Left ventricle myocardium superior (tissue), 1 donor: ENCODE measurements at regions not wholly inside any gene's neighbourhood (a gene's known extent, or its start where the extent isn't known, plus 50 kb on each side); places are given as distances from the start of the nearest gene placed in this dataset.
"Not testable (repeated sequence)": the region's sequence is repeated elsewhere in the genome, so short reads cannot be mapped to it uniquely, and the experiment has no call there.

ENCODE experiments used
- ATAC-seq: fragments of 200-7000 bp; cut with Tn5 transposase; one replicate; pipeline ENCODE4 v1.9.1; 2020; ENCODE audit warnings: mild to moderate bottlenecking, moderate library complexity
- DNase-seq: peaks from one replicate; pipeline ENCODE4 v3.0.0-alpha.2; 2020
- intact Hi-C: fragments of 100-400 bp; cut with micrococcal nuclease; formaldehyde crosslinking; loops from one replicate; pipeline ENCODE4 v1.11.0; 2022
- donor health status: DM: no; HTN: yes; CAD: no; lungs with severe emphysema.

DNA sequence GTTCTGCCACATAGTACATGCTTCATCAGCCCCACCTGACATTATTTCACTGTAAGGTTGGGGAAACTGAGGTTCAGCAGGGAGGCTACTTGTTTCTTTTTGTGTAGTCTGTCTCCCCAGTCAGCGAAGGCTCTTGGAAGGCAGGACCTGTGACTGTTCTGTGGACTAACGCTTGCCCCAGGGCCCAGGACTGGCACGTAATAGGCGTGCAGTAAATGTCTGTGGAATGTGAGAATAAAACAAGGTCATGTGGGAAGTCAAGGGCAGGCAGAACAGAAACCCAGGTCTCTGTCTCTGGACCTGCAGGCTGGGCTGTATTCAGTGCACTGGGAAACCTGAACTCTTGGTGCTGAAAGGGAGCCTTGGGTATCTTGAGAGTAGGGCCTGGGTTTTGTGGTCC lies 168.7 kb downstream of the RPS24 start:
- intact Hi-C loops: no loop called here
- DNase-seq: no peak
- ATAC-seq: no peak

DNA sequence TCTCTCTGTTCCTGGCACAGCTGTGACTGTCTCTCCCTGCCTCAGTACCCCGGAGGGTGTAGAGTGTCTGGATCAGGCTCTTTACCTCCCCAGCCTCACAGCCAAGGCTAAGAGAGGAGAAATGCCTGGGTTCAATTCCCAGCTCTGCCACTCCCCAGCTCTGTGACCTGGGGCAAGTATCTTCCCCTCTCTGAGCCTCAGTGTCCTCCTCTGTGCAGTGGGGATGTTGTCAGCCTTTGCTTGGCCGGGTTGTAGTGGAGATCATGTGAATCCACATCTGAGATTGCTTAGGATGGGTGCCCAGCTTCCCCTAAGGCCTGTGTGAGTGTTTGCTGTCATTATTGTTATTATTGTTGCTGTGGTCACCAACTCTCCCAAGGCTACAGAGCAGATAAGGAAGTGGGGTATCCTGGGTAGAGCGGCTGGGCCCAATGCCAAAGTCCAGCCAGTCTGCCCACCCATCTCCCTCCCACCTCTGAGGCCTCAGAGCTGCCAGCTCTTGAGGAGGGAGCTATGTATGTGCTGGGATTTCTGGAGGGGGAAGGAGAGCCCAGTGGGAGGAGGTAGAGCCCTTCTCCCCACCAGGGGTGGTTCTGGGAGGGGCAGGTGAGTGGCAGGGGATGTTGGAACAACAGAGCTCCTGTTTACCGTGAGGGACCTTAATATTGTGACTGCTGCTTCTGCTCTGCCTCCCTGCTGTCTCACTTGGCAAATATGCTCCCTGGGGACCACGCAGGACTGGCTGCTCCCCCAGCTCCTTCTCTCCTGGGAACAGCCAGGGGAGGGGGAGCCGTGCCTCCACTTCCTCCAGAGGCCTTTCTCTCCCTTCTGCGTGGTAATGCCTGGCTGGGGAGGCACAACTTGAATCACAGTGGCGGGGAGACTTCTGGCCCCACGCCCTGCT lies 170.5 kb downstream of the RPS24 start:
- DNase-seq (peak; percentile 83), ATAC-seq (peak; percentile 92)
- intact Hi-C loops: no loop called here

DNA sequence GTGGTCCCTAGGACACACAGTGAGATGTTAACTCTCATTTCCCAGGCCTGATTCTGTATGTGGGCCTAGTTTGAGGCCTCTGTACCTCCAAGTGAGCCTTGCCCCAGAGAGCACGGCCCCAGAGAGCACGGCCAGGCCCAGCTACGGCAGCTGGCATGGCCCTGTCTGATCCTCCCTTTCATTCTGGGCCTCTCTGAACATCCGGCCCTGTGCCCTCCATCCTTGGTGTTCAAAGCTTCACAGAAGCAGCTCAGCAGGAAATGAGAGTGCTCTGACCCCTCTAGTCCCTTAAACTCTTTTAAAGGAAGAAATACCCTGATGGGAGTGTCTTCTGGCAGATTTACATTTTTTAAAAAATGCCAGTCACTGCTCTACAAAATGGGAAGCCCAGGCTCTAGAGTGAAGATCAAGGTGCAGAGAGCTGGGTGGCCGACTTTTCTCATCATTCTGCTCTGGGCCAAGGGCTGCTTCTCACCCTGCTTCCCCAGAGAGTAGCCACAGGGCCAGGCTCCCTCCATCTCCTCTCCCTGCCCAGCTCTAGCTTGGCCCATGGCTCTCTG lies 171.9 kb downstream of the RPS24 start:
- intact Hi-C loops: no loop called here
- ATAC-seq: no peak
- no peak for DNase-seq

DNA sequence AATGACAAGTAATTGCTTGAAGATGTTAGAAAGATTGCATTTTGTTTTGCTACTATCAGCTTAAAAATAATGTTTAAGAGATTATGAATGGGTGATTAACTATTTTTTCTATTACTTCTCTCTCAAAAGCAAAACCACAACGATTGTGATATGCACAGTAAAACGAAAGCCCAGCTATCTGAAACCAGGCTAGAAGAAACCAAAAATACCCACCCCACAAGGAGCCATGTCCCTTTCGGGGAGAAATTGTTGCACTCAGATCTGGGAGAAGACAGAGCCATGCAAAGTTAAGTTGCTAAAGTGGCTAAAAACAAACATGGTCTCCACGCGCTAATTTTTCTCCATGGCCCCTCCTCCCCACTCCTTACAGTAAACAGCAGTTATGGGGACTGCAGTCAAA lies 173.6 kb downstream of the RPS24 start:
- intact Hi-C loops: no loop called here
- no peak for DNase-seq

DNA sequence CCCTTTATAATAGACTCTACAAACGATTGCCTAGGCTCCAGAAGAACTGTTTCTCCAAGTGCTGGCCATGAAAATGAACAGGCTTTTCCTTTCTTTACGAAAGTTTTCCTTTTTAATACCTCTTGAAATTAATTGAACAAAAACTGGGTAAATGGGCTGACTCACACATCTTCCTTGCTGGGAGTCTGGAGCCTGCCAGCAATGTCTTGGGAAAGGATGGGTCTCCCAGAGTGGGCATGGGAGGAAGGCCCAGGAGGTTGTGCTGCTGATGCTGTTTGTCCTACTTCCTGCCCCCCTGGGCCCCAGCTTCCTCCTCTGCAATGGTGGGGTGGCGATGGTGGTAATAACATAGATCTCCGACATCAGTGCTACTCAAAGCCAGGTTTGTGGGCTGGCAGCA lies 174.1 kb downstream of the RPS24 start:
- DNase-seq (no peak), ATAC-seq (no peak)
- intact Hi-C loops: no loop called here

More for the DNA sequence above, 173.6 kb downstream of the RPS24 start:
- ATAC-seq: no peak

DNA sequence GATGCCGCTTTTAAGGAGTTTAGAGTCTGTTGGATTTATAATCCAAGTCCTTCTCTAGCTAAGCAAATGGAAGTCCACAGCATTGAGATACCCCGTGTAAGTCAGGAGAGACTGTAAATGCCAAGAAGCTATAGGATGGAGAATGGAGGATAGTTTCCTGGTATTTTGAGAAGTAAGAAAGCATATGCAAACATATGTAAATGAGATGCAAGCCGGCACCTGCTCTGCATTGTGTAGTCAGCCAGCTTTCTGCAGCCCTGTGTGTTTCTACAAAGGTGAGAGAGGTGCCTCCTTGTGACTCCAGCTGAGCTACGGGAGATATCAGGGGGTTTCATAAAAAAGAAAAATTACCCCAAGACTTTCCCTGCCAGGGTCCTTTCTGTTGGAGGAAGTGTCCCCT lies 176.3 kb downstream of the RPS24 start:
- ATAC-seq (no peak), DNase-seq (no peak)
- intact Hi-C loops: no loop called here

DNA sequence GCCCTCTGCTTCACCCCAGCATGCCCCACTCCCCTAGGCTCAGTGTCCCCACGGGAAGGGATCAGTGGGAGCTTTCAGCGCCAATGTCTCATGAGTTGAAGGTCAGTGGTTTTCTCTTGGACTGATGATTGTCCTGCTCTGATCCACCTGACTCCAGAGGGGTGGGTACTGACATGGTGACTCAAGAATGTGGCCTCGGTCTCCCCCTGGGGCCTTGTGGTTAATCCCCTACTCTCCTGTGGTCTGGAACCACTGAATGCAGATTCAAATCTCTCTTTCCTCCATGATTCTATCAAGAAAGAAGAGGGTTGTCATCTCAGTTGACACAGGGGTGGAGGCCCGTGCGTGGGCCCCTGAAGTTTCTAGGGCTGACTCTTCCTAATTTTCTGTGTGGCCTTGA lies 176.9 kb downstream of the RPS24 start:
- ATAC-seq (no peak), DNase-seq (no peak)
- intact Hi-C loops: no loop called here

DNA sequence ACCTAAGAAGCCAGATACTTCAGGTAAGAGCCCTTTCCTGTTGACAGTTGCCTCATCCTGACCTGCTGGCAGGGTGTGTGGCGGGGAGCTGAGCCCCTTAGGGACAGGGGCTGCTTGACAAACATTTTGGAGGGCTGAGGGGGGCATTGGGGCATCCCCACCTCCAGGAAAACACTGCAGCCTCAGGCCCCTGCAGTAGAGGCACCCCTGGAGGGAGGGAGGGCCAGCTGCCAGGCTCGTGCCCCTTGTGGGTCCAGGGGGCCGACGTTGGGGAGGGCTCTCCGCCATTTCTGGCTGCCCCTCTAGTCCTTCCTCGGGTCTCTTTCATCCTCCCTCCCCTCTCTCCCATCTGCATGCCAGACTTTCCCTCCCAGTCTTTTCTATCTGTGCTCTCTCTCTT lies 177.3 kb downstream of the RPS24 start:
- ATAC-seq: no peak
- DNase-seq: no peak
- intact Hi-C loops: no loop called here

DNA sequence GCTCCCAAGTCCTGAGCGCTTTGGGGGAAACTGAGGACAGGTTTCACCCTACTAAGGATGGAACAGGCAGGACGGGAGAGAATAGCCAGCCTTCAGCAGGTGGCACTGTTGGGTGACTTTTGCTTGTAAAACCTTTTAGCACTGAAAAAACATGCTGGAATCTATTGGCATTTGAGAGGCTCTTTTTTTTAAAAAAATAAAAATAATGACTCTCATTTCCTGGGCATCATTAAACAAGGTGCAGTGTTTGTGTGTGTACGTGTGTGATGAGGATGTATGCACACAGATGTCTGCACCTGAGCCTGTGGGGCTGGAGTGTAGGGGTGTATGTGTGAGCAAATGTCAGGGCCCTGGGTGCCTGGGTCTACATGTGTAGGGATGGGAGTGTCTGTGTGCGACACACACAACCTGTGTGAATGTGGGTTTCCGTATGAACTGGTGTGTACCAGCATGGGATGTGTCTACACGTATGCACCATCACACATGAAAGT lies 177.9 kb downstream of the RPS24 start:
- intact Hi-C loops: no loop called here
- DNase-seq (no peak), ATAC-seq (peak; percentile 16)

DNA sequence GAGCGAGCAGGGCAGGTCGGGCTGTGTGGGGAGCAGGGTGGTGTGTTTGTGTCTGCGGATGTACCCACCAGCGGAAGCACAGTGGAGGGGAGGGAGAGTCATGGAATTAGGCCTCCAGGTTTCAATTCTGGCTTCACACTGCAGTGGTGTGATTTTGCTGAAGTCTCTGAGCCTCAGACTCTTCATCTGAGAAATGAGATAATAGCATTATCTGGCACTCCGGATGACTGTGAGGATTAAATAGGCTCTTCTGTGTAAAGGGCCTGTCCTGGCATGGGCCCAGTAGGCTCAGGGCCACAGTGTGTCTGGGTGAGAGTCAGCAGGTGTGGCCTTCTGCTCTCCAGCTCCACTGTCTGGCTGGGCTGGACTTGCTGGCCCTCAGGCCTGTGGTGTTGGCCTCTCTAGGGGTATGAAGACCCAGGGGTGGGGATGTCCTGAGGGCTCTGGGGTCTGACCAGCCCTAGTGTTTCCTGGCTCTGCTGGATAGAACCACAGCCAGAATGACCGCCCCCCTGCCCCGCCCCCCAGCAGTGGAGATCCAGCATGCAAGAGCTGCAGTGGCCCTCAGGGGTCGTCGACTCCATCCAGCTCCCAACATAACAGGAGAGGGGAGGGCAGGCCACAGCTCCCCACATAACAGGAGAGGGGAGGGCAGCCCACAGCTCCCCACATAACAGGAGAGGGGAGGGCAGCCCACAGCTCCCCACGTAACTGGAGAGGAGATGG lies 178.6 kb downstream of the RPS24 start:
- intact Hi-C loops: no loop called here
- DNase-seq (peak; percentile 78), ATAC-seq (peak; percentile 68)

DNA sequence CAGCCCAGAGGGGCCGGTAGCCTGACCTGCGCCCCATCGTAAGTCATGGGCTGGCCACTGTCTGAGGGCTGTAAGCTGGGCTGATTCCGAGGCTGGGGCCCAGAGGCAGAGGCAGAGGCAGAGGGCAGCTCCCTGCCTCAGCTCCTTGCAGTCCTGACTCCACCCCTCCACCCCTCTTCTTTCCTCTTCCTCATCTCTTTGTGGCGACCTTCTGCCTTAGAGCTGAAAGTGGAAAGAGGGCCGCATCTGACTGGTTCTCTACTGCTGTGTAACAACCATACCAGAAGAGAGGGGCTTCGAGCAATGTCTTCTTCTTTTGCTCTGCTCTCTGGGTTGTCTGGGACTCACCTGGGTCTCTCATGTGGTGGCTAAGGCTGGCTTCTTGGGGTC lies 179.1 kb downstream of the RPS24 start:
- no peak for ATAC-seq
- intact Hi-C loops: no loop called here
- no peak for DNase-seq

DNA sequence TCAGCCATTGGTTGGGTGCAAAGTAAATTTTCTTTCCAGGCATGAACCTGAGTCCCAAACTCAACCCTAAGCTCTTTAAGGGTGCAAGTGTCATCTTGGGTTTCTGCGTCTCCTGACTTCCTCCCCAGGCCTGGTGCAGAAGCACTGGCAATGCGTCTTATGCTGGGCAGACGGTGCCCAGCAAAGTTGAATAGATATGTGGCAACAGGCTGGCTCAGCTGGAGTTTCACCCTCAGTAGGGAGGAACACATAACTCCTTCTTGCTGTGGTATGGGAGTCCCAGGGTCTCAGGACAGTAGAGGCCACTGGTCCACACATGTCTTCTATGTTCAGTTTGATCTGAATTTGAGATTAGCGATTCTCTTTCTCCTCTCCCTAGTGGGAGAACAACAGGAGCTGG lies 181.3 kb downstream of the RPS24 start:
- intact Hi-C loops: no loop called here
- ATAC-seq (peak; percentile 27), DNase-seq (no peak)

DNA sequence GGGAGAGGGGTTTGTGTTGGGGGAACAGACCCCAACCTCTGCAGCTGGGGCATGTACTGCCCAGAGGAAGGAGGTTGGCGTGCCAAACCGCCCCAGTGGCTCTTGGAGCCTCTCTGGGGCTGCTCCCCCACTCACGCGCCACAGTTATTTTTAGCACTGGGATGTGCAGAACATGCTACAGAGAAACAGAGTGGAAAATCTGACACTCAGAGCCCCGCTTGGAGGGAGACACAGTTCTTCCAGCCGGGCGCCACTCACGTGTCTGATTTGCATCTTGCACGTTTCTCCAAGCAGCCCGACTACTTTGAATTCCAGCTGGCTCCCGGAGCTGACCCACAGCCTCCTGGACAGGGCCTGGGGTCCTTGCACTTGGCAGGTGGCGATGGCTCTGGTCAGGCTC lies 182.0 kb downstream of the RPS24 start:
- intact Hi-C loops: no loop called here
- ATAC-seq (peak; percentile 87), DNase-seq (peak; percentile 86)

DNA sequence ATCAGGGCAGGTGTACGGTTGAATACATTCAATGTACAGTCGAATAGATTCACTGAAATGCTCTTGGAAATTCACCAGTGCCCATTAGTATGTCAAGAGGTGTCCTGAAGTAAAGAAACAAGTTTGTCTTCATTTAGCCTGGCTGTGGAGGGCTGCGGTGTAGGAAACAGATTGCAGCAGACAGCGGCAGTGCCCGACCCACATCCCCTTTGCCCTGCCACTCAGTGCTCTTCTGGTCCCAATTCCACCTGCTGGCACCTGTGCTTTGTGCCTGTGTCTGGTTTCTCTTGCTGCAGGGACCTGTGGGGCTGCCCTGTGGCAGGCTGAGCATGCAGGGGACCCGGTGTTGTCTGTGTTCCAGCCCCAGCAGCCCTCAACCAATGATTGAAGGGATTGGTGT lies 183.7 kb downstream of the RPS24 start:
- ATAC-seq: no peak
- intact Hi-C loops: no loop called here

DNA sequence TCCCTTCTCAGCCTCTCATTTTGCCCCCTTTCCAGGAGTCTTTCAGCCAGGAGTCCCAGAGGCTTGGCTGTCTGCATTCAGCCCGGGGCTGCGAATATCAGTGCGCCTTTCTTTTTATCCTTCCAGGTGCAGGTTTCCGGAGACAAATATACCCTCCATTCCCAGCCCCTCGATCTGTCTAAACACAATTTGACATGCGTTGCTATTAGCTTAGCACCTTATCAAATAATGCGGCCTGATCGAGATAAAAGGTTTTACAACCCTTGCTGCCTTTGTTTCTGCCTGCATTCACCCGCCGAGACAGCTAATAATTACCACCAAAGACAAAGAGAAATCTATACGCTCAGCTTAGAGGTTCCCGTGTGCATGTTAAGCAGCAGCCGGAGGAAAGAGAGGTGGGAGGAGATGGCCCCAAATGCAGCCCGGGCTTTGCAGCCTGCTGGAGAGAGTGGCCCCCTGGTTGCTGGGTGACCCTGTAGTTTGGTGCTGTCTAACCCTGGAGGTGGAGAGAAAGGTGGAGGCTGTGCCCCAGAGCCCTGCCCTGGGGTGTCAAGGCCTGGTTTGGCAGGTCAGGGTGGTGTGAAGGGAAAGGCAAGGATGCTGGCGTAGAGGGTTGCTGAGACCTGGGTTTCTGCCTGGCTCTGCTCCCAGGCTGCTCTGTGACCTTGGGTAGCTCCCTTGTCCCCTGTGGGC lies 185.3 kb downstream of the RPS24 start:
- intact Hi-C loops: no loop called here
- no peak for ATAC-seq
- no peak for DNase-seq

More for the DNA sequence above, 183.7 kb downstream of the RPS24 start:
- no peak for DNase-seq

DNA sequence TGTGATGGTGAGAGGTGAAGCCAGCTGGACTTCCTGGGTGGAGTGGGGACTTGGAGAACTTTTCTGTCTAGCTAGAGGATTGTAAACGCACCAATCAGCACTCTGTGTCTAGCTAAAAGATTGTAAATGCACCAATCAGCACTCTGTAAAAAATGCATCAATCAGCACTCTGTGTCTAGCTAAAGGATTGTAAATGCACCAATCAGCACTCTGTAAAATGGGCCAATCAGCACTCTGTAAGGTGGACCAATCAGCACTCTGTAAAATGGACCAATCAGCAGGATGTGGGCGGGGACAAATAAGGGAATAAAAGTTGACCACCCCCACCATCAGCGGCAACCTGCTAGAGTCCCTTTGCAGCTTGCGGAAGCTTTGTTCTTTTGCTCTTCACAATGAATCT lies 185.9 kb downstream of the RPS24 start:
- ATAC-seq, DNase-seq, intact Hi-C loops: not testable (repeated sequence)

DNA sequence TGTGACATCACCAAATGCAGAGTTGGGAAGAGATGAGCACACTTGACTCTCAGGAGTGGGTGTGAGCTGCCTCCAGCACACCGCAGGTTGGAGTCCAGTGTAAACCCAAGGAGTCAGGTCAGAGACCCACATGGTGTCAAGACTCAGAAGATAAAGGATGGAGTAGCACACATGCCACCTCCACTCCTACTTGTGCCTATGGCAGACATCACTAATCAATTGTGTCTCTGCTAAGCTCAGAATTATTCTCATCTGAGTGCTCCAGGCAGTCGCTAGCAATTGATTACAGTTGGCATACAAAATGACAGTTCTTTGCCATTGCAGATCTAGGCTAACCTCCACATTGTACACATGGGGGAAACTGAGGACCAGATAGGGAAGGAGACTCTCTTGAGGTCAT lies 187.1 kb downstream of the RPS24 start:
- intact Hi-C loops: no loop called here
- DNase-seq: no peak
- ATAC-seq: no peak

DNA sequence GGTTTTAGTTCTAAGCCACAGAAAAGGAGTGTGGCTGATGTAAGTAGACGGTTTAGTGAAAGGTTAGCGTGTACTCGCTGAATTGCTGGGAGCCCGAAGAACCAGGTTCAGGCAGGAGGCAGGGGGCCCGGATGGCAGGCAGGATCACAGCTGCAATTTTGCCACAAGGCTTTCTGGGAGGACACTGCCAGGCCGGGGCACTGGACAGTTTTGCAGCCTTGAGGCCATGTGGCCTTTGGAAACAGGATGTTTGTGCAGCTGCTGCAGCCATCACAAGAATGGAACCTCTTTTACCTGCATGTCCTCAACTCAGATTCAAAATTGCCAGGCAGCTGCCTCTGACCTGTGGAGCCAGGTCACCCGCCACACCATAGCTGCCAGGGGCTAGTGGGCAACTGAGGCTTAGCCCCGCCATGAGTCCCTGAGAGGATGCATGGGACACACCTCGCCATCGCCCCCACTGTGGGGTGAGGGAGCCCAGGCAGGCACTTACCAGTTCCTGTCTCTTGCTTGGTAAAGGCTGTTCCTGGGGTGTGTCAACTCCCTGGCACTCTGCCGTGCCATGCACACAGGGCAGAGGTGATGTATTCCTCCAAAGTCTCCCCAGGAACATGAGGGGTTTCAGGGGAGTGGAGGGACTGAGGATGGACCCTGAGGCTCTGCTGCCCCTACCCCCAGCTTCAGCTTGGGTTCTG lies 188.6 kb downstream of the RPS24 start:
- intact Hi-C loops: no loop called here
- ATAC-seq (no peak), DNase-seq (no peak)

DNA sequence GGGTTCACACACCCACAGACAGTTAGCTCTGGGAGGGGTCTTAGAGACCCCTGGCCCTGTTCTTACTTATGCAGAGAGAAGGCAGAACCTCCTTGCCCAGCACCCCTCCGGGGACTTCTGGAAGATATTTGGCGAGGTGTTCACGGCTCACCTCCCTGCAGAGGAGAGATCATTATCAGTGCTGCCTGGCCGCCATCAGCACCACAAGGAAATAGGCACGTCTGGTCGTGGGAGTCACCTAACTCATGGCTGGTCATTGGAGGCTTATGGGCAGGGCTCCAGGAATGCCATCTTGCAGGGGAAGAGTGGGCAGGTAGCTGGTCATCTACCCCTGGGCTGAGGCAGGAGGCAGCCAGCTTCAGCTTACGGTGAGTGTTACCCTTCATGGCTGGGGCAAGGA lies 189.4 kb downstream of the RPS24 start:
- ATAC-seq (no peak), DNase-seq (no peak)
- intact Hi-C loops: no loop called here
